ENCODE measurements at regions not wholly inside any gene's neighbourhood (a gene's known extent, or its start where the extent isn't known, plus 50 kb on each side); places are given as distances from the start of the nearest gene placed in this dataset.

GRCh38 chr18:51908598-51908944 lies 431.4 kb upstream of the DCC start:
- Histone ChIP-seq H3K4me2 (no peak overlapping the region), H3K4me1 (no peaks in the 10 kb centered on the region), H3K9me3 (no peaks in the 10 kb centered on the region), H3K4me3 (no peak overlapping the region), H3K27ac (no peak overlapping the region)
- ChIA-PET CTCF (no interaction called here), POLR2A (no interaction called here)
- ATAC-seq (no peak), FAIRE-seq (no peak), DNase-seq (ENCODE audit: low read depth in 1 of 2, low spot score in 1 of 2) (no peak)
- TF ChIP-seq TFCP2L1 (CRISPR knock-in tag; IDR thresholded peaks at IDR 0.05), result no peak
- no peak for TF ChIP-seq HMGXB4 (CRISPR knock-in tag; IDR thresholded peaks at IDR 0.05; ENCODE audit: borderline replicate concordance)
- no peak for TF ChIP-seq FOSB (CRISPR knock-in tag; IDR thresholded peaks at IDR 0.05)
- no peak for TF ChIP-seq POLR2AphosphoS2 (conservative IDR thresholded peaks at IDR 0.05; ENCODE audit: low read length)
- TF ChIP-seq TP53 (CRISPR knock-in tag; IDR thresholded peaks at IDR 0.05), result no peak
- TF ChIP-seq, protein P1, sequence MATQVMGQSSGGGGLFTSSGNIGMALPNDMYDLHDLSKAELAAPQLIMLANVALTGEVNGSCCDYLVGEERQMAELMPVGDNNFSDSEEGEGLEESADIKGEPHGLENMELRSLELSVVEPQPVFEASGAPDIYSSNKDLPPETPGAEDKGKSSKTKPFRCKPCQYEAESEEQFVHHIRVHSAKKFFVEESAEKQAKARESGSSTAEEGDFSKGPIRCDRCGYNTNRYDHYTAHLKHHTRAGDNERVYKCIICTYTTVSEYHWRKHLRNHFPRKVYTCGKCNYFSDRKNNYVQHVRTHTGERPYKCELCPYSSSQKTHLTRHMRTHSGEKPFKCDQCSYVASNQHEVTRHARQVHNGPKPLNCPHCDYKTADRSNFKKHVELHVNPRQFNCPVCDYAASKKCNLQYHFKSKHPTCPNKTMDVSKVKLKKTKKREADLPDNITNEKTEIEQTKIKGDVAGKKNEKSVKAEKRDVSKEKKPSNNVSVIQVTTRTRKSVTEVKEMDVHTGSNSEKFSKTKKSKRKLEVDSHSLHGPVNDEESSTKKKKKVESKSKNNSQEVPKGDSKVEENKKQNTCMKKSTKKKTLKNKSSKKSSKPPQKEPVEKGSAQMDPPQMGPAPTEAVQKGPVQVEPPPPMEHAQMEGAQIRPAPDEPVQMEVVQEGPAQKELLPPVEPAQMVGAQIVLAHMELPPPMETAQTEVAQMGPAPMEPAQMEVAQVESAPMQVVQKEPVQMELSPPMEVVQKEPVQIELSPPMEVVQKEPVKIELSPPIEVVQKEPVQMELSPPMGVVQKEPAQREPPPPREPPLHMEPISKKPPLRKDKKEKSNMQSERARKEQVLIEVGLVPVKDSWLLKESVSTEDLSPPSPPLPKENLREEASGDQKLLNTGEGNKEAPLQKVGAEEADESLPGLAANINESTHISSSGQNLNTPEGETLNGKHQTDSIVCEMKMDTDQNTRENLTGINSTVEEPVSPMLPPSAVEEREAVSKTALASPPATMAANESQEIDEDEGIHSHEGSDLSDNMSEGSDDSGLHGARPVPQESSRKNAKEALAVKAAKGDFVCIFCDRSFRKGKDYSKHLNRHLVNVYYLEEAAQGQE (IDR thresholded peaks at IDR 0.05), result no peak
- TF ChIP-seq ZNF302 (CRISPR knock-in tag; IDR thresholded peaks at IDR 0.05), result no peak
- no peak for TF ChIP-seq JUN (IDR thresholded peaks at IDR 0.05)
- TF ChIP-seq CBX8 (IDR thresholded peaks at IDR 0.05), result no peak
- TF ChIP-seq E2F6 (IDR thresholded peaks at IDR 0.05; ENCODE audit: borderline replicate concordance, low read depth), result no peak
- TF ChIP-seq, protein P2, sequence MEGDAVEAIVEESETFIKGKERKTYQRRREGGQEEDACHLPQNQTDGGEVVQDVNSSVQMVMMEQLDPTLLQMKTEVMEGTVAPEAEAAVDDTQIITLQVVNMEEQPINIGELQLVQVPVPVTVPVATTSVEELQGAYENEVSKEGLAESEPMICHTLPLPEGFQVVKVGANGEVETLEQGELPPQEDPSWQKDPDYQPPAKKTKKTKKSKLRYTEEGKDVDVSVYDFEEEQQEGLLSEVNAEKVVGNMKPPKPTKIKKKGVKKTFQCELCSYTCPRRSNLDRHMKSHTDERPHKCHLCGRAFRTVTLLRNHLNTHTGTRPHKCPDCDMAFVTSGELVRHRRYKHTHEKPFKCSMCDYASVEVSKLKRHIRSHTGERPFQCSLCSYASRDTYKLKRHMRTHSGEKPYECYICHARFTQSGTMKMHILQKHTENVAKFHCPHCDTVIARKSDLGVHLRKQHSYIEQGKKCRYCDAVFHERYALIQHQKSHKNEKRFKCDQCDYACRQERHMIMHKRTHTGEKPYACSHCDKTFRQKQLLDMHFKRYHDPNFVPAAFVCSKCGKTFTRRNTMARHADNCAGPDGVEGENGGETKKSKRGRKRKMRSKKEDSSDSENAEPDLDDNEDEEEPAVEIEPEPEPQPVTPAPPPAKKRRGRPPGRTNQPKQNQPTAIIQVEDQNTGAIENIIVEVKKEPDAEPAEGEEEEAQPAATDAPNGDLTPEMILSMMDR (IDR thresholded peaks at IDR 0.05), result no peak
- no peak for TF ChIP-seq ZSCAN20 (CRISPR knock-in tag; IDR thresholded peaks at IDR 0.05)

DNA sequence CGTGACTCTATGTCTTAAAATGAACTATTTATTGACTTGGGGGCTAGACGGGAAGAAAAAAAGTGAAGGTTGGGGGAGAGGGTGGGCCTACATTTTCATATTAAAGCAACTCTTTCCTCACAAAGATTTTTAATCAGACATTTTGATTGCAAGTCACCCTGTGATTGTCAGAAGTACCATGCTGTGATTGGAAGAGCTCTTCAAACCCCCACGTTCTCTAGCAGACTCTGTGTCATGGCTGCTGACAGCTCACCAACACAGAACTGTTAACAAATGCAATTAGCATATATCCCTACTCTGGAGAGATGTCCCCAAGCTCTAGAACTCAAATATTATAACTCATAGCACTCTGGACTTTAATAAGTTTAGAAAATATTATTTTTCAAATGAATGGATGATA lies 428.4 kb upstream of the DCC start:
- H3K4me3 ChIP-seq, result no peak overlapping the region
- H3K27ac ChIP-seq, result no peak overlapping the region
- no peak overlapping the region for H3K4me2 ChIP-seq
- FAIRE-seq (no peak), ATAC-seq (no peak), DNase-seq (ENCODE audit: low read depth in 1 of 2, low spot score in 1 of 2) (no peak)
- no peaks in the 10 kb centered on the region for H3K4me1 ChIP-seq
- CTCF ChIA-PET, result no interaction called here
- POLR2A ChIA-PET, result no interaction called here
- WGBS (ENCODE audit: missing lambda C conversion rate), result 4% methylated on average over 3 of the region's 3 CpGs
- TF ChIP-seq ZSCAN20 (CRISPR knock-in tag; IDR thresholded peaks at IDR 0.05), result no peak
- no peak for TF ChIP-seq EP300 (IDR thresholded peaks at IDR 0.05)
- TF ChIP-seq TP53 (CRISPR knock-in tag; IDR thresholded peaks at IDR 0.05), result no peak
- no peaks in the 10 kb centered on the region for H3K9me3 ChIP-seq

GRCh38 chr18:51912381-51912780 lies 427.6 kb upstream of the DCC start:
- no peak overlapping the region for H3K4me2 ChIP-seq
- no peak for FAIRE-seq

More at GRCh38 chr18:51912381-51912780, 427.6 kb upstream of the DCC start:
- POLR2A ChIA-PET, result no interaction called here
- ATAC-seq (no peak), DNase-seq (ENCODE audit: low read depth in 1 of 2, low spot score in 1 of 2) (no peak)
- Histone ChIP-seq H3K4me1 (no peaks in the 10 kb centered on the region), H3K9me3 (no peaks in the 10 kb centered on the region), H3K27ac (no peak overlapping the region), H3K4me3 (no peak overlapping the region)
- no peak for TF ChIP-seq KDM1A (IDR thresholded peaks at IDR 0.05; ENCODE audit: low read depth)
- no peak for TF ChIP-seq SMC3 (IDR thresholded peaks at IDR 0.05)
- TF ChIP-seq, protein P2 (IDR thresholded peaks at IDR 0.05), result no peak
- TF ChIP-seq ZSCAN20 (CRISPR knock-in tag; IDR thresholded peaks at IDR 0.05), result no peak
- no peak for TF ChIP-seq HOXB13 (CRISPR knock-in tag; IDR thresholded peaks at IDR 0.05; ENCODE audit: low read depth)
- TF ChIP-seq NR3C1 (IDR thresholded peaks at IDR 0.05), result no peak
- TF ChIP-seq RFX5 (IDR thresholded peaks at IDR 0.05), result no peak
- no peak for TF ChIP-seq RCOR1 (IDR thresholded peaks at IDR 0.05; ENCODE audit: low read depth, low read length)
- no peak for TF ChIP-seq EP300 (IDR thresholded peaks at IDR 0.05)
- CTCF ChIA-PET, result no interaction called here

Measured in A549 (cell line).